HG02759 (cell line): ENCODE measurements at regions not wholly inside any gene's neighbourhood (a gene's known extent, or its start where the extent isn't known, plus 50 kb on each side); places are given as distances from the start of the nearest gene placed in this dataset.
"Not testable (repeated sequence)": the region's sequence is repeated elsewhere in the genome, so short reads cannot be mapped to it uniquely, and the experiment has no call there.

ENCODE experiments used
- ATAC-seq: cut with Tn5 transposase; IDR thresholded peaks from one replicate; pipeline ENCODE4 v1.9.1; 2021; ENCODE audit warnings: mild to moderate bottlenecking, moderate library complexity; ENCODE audit not compliant: unreplicated experiment

DNA sequence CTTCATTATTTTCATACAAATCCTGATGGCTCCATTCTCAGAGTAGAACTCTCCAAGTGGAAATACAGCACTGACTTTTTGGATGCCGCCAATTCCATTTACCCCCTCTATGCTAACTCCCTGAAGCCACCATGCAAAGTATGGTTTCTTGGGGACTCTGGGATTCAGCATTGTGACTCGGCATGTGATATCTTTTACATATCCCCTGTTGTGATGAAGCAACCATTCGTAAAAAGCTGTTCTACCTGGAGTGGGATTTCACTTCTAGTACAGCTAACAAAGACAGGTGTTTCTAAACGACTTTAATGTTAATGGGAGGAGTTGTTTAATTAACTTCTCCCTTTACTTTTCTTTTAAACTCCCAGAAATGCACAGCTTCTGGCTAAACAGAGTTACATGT lies 533.5 kb downstream of the RBFOX1 start:
- no peak for ATAC-seq

DNA sequence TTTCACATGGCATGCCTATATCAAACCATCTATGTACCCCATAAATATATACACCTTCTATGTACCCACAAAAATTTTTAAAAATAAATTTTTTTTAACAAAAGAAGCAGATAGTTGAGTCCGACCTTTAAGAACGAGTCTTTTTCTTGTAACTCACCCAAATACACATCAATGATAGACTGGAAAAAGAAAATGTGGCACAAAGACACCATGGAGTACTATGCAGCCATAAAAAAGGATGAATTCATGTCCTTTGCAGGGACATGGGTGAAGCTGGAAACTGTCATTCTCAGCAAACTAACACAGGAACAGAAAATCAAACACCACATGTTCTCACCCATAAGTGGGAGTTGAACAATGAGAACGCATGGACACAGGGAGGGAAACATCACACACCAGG lies 532.7 kb downstream of the RBFOX1 start:
- ATAC-seq: not testable (repeated sequence)

DNA sequence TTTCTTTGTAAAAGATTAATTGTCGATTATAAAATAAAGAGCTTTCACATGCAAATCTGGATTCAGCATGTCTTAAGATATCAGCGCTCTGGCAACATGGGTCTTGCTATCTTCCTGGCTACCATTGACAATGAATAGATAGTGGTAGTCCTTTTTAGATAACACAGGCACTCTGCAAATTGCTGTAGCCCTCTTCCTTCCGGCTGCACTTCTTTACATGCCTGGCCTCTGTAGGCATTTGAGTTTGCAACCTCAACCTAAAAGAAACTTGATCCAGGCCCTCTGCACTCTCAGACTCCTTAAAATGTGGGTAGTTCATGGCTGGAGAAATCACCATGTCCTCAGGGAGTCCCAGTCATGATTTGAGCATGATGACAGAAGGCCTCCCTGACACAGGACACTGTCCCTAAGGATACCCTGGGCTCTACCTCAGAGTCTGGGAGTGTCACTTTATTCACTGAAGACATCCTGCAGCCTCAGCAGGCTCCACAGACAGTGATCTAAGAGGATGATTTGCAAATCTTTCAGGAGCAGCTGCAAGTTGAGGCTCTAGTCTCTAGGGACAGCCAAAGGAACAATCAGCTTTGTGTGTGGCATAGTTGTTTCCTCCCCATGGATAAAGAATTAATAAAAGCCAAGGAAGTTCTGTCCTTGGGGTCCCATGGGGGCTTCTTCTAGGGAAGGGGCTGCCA lies 529.4 kb downstream of the RBFOX1 start:
- no peak for ATAC-seq

DNA sequence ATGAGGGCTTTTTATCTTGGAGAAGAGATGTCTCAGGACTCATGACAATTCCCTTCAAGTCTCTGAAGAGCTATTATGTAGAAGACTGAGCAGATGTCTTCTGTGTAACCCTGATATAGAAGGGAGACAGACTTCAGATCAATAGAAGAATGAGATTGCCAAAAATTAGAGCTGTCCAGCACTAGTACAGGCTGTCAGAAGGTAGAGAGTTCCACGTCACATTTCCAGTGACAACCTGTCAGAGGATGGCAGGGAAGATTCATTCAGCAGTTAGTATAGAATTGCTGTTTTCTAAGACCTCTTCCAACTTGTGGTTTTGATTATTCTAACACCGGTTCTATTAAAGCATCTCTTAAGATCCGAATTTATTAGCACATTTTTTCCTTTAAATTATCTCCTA lies 520.6 kb downstream of the RBFOX1 start:
- ATAC-seq: no peak

DNA sequence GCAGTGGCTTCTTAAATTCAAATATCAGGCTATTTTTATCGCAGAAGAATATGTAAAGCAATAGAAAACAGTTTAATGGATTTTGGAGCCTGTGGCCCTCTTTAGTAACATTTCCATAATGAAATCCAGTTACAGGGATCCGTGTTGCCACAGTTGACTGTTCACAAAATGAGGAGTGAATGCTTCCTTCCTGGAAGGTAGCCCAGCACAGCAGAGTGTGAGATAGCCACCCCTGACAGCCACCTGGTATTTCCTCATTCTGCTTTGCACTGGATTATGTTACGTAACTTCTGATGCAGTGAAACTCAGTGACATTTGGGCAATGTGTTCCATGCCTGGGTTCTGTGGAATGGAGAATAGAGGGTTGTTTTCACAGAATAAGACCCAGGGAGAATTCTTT lies 517.2 kb downstream of the RBFOX1 start:
- ATAC-seq: no peak

DNA sequence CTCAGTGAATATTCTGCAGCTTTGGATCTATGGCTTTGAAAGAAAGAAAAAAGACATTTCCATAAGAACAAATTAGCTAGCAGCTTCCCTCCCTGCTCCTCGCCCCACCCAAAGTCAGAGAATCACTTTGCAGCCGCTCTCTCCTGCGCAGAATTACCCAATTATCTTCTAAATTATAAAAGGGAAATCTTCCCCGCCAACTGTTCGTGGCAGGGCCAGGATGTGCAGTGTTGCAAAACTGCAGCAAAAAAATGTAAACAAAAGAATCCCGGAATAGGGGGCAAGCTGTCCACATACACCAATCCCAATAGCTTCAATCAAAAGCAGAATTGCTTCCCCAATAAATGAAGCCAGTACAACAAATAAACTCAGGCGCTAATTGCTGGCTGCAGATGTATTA lies 510.6 kb downstream of the RBFOX1 start:
- no peak for ATAC-seq

DNA sequence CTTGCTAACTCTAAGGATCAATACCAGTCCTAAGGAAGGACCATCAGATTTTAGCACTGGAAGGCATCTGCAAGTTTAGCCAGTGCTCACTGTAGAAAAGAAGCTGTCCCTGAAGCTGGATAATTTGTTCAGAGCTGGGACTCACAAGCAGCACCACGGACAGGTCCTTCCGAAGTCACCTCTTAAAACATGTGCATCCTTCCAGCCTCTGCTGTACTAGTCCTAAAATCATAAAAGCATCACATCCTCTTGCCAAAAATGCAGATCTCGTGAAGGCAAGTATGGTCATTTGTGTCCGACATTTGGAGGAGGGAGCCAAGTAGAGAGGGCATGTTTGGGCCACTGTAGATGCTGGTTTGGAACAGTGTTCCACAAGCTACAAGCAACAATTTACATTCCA lies 506.9 kb downstream of the RBFOX1 start:
- ATAC-seq: no peak

DNA sequence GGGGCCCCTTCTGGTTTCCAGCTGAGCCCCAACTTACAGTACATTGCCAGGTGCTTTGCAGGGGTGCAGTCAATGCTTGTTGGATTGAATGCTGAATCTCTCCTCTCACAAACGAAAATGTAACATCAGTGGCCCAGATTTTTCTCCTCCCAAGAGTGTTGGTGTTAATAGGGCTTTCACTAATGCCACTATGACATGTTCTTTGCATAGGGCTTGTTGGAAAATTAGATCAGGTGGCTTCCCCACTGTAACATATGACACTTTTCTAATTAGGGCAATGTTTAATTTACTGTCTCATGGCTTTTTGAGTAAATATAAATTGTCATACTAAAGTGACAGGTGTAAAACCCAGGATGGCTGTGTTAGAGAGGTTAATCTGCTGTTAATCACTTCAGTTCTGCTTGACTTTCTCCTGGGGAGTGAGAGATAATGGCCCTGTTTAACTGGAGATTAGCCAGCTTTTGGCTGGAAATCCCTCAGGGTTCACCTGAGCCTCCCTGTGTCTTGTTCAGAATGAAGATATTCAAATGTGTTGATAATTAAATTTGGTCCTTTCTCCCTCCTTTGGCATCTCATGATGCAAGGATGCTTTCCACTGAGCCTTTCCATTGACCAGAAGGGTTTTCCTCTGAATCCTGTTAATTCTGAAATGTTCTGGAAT lies 502.3 kb downstream of the RBFOX1 start:
- no peak for ATAC-seq

DNA sequence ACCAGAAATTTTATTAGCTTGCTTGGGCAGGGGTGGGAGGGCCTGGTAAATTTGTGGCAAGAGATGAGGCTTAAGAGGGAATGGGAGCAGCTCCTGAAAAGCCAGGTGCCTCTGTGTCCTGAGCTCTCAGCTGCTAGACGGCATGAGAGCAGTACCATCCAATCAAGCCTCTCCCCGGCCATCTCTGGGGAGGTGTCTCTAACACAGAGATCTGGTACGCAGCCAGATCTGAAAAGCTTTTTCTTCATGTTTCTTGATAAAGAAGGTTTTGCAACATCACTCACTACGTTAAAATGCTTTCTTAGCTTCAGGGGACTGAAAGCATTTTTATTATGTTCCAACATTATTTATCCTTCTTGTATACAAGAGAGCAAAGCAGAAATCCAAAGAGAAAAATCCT lies 488.2 kb downstream of the RBFOX1 start:
- no peak for ATAC-seq

DNA sequence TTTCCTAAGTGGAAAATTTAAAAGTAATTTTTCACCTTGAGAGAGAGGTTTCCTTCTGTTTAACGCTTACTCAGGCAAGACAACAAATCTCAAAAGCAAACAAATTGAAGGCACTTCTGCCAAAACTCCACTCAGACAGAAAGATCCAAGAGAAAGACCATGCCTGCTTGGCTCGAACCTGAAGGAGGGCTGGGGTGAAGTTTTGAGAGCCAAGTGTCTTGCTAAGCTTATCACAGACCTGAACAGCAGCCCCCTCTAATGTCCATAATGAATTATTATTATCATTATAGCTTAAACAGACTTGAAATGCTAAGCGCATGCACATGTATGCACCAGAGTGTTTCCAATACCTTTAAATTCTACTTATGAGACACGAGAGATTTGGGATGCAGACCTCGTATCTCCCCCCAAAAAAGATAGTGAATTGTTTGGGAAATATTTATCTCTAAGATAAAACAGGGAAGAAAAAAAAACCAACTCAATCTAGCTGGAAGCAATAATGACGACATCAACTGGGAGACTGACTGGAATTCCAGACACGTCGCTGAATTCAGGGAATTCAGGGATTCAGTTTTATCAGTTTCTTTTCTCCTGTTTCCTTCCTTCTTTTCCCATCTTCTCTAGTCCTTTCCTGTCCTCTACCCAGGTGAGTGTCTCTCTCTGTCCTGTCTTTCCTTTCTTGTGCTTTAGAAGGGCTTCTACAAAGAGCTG lies 473.2 kb downstream of the RBFOX1 start:
- ATAC-seq: no peak

DNA sequence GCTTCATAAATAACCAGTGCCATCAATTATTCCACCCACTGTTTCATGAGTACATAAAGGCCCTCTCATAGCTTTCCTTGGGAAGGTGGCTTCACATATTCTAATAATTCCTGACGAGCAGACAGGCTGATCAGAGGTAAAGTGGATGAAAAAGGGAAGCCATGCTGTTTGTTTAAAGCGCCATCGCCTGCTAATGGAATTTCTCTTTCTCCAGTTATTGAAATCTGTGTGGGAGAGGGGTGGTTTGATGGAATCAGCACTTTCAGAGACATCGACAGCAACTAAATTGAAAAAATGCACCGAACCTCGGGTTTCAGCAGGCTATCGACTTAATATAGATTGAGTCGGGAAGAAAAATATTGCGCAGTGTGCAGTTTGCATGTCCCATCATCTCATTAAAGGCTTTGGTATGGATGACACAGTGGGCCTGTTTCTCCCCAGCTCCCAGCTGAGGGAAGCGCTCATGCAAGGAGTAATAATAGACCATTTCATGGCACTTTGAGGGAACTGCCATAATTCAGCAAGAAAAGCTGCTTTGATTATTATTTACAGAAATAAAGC lies 472.1 kb downstream of the RBFOX1 start:
- no peak for ATAC-seq

DNA sequence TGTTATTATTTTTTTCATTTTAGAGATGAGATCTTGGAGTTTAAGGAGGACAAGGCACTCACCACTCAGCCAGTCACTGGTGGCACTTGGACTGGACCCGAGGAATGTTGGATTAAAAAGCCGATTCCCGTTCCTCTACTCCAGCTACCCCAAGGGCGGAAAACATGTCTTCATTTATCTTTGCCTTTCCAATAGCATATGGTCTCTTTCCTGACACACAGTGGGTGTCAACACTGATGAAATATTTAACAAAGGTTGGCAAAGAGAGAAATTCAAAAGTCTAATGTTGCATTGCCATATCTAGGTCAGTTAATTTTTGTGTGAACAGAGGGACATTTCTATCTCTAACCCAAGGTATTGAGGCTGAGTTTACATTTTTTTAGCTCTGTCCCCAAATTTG lies 459.7 kb downstream of the RBFOX1 start:
- no peak for ATAC-seq

DNA sequence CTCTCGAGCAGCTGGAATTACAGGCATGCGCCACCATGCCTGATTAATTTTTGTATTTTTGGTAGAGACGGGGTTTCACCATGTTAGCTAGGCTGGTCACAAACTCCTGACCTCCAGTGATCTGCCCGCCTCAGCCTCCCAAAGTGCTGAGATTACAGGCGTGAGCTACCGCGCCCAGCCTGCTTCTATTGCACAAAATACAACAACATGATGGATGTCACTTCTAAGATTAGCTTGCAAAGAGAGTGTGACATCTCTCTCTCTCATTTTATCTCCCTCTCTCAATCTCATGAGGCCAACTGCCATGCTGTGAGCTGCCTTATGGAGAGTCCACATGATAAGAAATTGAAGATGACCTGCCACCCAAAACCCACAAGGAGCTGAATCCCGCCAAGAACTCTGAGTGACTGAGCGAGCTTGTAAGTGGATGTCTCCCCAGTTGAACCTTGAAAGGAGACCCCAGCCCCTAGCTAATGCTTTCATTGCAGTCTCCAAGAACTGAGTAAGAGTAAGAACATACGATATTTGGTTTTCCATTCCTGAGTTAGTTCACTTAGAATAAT lies 458.5 kb downstream of the RBFOX1 start:
- no peak for ATAC-seq

DNA sequence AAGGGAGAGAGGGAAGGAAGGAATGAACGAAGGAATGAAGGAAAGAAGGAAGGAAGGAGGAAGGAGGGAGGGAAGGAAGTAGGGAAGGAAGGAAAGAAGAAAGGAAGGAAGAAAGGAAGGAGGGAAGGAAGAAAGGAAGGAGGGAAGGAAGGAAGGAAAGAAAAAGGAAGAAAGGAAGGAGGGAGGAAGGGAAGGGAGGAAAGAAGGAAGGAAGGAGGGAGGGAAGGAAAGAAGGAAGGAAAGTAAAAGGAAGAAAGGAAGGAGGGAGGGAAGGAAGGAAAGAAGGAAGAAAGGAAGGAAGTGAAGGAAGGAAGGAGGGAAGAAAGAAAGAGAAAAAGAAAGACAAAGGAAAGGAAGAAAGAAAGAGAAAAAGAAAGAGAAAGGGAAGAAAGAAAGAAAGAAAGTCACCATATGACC lies 442.4 kb downstream of the RBFOX1 start:
- no peak for ATAC-seq

DNA sequence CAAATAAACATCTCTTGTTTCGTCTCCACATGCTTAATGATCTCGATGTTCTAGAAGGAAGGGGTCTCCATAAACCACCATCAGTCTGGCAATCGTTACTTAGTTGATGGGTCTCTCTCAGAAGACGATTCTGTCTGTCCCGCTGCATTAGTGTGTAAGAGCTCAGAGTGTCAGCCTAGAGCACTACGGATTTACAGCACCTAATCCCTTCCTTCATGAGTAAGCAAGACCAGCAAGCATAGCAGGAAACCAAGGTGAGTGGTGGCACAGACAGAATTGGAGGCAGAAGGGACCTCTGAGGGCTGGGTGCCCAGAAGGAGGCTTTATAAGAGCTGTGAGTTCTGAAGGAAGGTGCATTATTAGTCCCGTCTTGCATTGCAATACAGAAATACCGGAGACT lies 440.1 kb downstream of the RBFOX1 start:
- ATAC-seq: no peak

DNA sequence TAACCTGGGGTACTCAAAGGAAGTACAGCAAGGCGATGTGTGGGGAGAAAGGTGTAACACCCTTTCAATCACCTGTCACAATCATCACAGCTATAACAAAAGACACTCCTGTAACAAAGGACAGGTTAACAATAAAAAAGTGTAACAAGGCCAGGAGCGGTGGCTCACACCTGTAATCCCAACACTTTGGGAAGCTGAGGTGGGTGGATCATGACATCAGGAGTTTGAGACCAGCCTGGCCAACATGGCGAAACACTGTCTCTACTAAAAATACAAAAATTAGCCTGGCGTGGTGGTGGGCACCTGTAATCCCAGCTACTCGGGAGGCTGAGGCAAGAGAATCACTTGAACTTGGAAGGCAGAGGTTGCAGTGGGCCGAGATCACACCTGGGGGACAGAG lies 436.4 kb downstream of the RBFOX1 start:
- ATAC-seq: not testable (repeated sequence)

DNA sequence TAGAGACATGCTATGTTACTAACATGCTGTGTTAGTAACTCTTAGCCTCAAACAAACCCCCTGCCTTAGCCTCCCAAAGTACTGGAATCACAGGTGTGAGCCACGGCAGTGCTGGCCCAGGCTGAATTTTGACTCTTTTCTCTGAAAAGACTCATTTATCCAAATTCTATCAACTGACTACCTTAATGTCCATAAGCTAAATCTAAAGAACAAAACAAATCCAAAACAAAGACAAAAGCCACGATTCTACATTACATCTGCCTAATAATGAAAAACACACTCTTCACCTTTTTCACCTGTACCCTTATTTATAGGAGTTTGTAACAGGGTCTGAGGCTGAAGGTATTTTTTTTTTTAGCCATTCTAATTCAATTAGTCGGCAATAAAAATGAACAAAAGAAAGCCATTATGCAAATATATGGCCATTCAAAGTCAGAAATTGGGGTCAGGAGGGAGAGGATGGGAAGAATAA lies 432.5 kb downstream of the RBFOX1 start:
- ATAC-seq: no peak

DNA sequence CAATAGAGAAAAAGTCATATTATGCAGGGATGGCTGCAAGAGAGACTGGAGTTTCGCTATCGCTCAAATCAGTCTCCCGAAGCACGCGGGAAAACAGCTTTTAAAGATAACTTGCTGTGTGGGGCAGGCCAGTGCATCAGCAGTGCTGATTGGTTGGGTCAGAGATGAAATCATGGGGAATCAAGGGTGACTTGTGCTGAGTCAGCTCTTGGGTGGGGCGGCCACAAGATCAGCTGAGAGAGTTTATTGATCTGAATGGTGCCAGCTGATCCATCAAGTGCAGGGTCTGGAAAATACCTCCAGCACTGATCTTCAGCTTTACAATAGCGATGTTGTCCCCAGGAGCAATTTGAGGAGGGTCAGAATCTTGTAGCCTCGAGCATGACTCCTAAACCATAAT lies 430.5 kb downstream of the RBFOX1 start:
- no peak for ATAC-seq
